Lower leg skin (tissue), 3 donors: ENCODE measurements at regions not wholly inside any gene's neighbourhood (a gene's known extent, or its start where the extent isn't known, plus 50 kb on each side); places are given as distances from the start of the nearest gene placed in this dataset.

ENCODE experiments used
- POLR2A ChIP-seq, 2 donors: fragments of 450-650 bp; IDR thresholded peaks; one replicate each; pipeline ENCODE4 v1.6.1; 2016 to 2017; ENCODE audit warnings: antibody characterized with exemption in 2 of 2, mild to moderate bottlenecking in 1 of 2, moderate library complexity in 1 of 2
- TF ChIP-seq, protein P1 (sequence below), 3 donors: fragments of 450-650 bp; IDR thresholded peaks; one replicate each; pipeline ENCODE4 v1.5.1; 2016; ENCODE audit warnings: antibody characterized with exemption in 3 of 3, mild to moderate bottlenecking in 3 of 3, moderate library complexity in 2 of 3

GRCh38 chr2:220043155-220043989 is 415.9 kb downstream of the SLC4A3 start:
- TF ChIP-seq, protein P1, sequence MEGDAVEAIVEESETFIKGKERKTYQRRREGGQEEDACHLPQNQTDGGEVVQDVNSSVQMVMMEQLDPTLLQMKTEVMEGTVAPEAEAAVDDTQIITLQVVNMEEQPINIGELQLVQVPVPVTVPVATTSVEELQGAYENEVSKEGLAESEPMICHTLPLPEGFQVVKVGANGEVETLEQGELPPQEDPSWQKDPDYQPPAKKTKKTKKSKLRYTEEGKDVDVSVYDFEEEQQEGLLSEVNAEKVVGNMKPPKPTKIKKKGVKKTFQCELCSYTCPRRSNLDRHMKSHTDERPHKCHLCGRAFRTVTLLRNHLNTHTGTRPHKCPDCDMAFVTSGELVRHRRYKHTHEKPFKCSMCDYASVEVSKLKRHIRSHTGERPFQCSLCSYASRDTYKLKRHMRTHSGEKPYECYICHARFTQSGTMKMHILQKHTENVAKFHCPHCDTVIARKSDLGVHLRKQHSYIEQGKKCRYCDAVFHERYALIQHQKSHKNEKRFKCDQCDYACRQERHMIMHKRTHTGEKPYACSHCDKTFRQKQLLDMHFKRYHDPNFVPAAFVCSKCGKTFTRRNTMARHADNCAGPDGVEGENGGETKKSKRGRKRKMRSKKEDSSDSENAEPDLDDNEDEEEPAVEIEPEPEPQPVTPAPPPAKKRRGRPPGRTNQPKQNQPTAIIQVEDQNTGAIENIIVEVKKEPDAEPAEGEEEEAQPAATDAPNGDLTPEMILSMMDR (IDR thresholded peaks at IDR 0.05) = no peak
- TF ChIP-seq POLR2A (IDR thresholded peaks at IDR 0.05) = no peak
